Esophagus muscularis mucosa (tissue), 4 donors: ENCODE measurements at regions not wholly inside any gene's neighbourhood (a gene's known extent, or its start where the extent isn't known, plus 50 kb on each side); places are given as distances from the start of the nearest gene placed in this dataset.

ENCODE experiments used
- DNase-seq: peaks from one replicate; pipeline ENCODE4 v3.0.0-alpha.2; 2017; ENCODE audit errors: extremely low spot score
- H3K27ac ChIP-seq, 4 donors: fragments of 200-600 bp; sonication (generic); replicated peaks in 1 of 4; 1 replicate in 3 of 4; 2 replicates in 1 of 4; pipeline ENCODE4 v1.5.1; 2016 to 2019; ENCODE audit warnings: mild to moderate bottlenecking in 1 of 4
- H3K27me3 ChIP-seq, 4 donors: fragments of 200-600 bp; sonication (generic); one replicate each; pipeline versions ENCODE4 v1.5.1 to v1.6.0; 2016 to 2019
- H3K36me3 ChIP-seq, 4 donors: fragments of 200-600 bp; sonication (generic); one replicate each; pipeline ENCODE4 v1.5.1; 2016 to 2019
- H3K4me1 ChIP-seq, 4 donors: fragments of 200-600 bp; sonication (generic); one replicate each; pipeline ENCODE4 v1.5.1; 2016 to 2019
- H3K4me3 ChIP-seq, 4 donors: fragments of 200-600 bp; sonication (generic); 1 replicate in 2 of 4; 2 replicates in 2 of 4; pipeline ENCODE4 v1.5.1; 2016 to 2019; ENCODE audit warnings: mild to moderate bottlenecking in 4 of 4, moderate library complexity in 1 of 4
- H3K9me3 ChIP-seq, 4 donors: fragments of 200-600 bp; sonication (generic); 1 replicate in 3 of 4; 2 replicates in 1 of 4; pipeline ENCODE4 v1.5.1; 2016 to 2019
- CTCF ChIP-seq, 3 experiments: fragments of 200-600 bp in 2 of 3; fragments of 450-650 bp in 1 of 3; sonication (generic) in 2 of 3; IDR thresholded peaks; one replicate each; pipeline ENCODE4 v1.5.1; 2017 to 2019; ENCODE audit warnings: antibody characterized with exemption in 3 of 3, mild to moderate bottlenecking in 2 of 3, moderate library complexity in 1 of 3
- EP300 ChIP-seq: sonication (generic); formaldehyde crosslinking; IDR thresholded peaks from one replicate; pipeline ENCODE4 v1.6.1; 2017; ENCODE audit warnings: antibody characterized with exemption
- POLR2A ChIP-seq: fragments of 450-650 bp; IDR thresholded peaks from one replicate; pipeline ENCODE4 v1.6.1; 2017; ENCODE audit warnings: antibody characterized with exemption, moderate library complexity, mild to moderate bottlenecking, low read depth
- POLR2AphosphoS5 ChIP-seq, 2 donors: sonication (generic); formaldehyde crosslinking; IDR thresholded peaks; one replicate each; pipeline ENCODE4 v1.6.1; 2017; ENCODE audit warnings: antibody characterized with exemption in 2 of 2
- WGBS: methylation state at CpG from one replicate; pipeline ENCODE4 v1.1.5; 2018; 5-methylcytosine and 5-hydroxymethylcytosine counted together
- intact Hi-C: fragments of 100-400 bp; cut with DNase I; formaldehyde crosslinking; loops from one replicate; pipeline ENCODE4 v1.15.1; 2023

GRCh38 chr7:12982178-12982577, 294.7 kb downstream of the ARL4A start:
- 85% methylated on average over 1 of the region's 1 CpG for WGBS
- TF ChIP-seq CTCF (IDR thresholded peaks at IDR 0.05): no peak
- TF ChIP-seq EP300: no peak
- no peak for TF ChIP-seq POLR2A
- no peak for TF ChIP-seq POLR2AphosphoS5 (IDR thresholded peaks at IDR 0.05)
- Histone ChIP-seq H3K36me3 (no peaks in the 10 kb centered on the region), H3K4me3 (no peak overlapping the region), H3K27ac (no peak overlapping the region), H3K27me3 (no peaks in the 10 kb centered on the region), H3K9me3 (no peaks in the 10 kb centered on the region), H3K4me1 (no peaks in the 10 kb centered on the region)
- no peak for DNase-seq
- intact Hi-C loops: no loop called here

GRCh38 chr7:12984117-12984516, 296.7 kb downstream of the ARL4A start:
- Histone ChIP-seq H3K27ac (no peak overlapping the region), H3K27me3 (no peaks in the 10 kb centered on the region), H3K36me3 (no peaks in the 10 kb centered on the region), H3K9me3 (no peaks in the 10 kb centered on the region), H3K4me3 (no peak overlapping the region), H3K4me1 (no peaks in the 10 kb centered on the region)
- 85% methylated on average over 4 of the region's 4 CpGs for WGBS
- intact Hi-C loops: no loop called here
- DNase-seq: no peak
- TF ChIP-seq EP300: no peak
- no peak for TF ChIP-seq CTCF (IDR thresholded peaks at IDR 0.05)
- no peak for TF ChIP-seq POLR2AphosphoS5 (IDR thresholded peaks at IDR 0.05)
- no peak for TF ChIP-seq POLR2A

DNA sequence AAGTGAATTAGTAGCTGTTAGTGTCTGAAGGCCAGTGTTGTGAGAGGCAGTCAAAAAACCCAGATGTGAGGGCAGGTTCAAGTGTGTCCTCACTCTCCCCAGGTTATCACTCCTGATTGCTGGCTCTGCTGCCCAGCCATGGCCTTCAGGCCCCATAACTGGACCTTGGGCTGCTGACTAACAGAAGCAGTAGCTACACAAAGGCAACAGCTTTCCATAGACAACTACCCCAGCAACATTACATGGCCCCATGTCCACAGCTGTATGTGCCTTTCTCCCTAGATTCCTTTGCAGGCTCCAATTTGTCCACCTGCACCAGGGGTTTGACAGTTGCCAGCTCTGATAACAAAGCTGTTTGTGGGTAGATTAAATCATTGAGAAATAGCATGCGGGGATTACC, 297.8 kb downstream of the ARL4A start:
- Histone ChIP-seq H3K27me3 (no peaks in the 10 kb centered on the region), H3K27ac (no peak overlapping the region), H3K36me3 (no peaks in the 10 kb centered on the region), H3K4me3 (no peak overlapping the region), H3K9me3 (no peaks in the 10 kb centered on the region), H3K4me1 (no peaks in the 10 kb centered on the region)
- intact Hi-C loops: no loop called here
- WGBS: 100% methylated on average over 1 of the region's 1 CpG
- no peak for TF ChIP-seq POLR2AphosphoS5 (IDR thresholded peaks at IDR 0.05)
- no peak for TF ChIP-seq POLR2A
- no peak for TF ChIP-seq EP300
- no peak for TF ChIP-seq CTCF (IDR thresholded peaks at IDR 0.05)
- DNase-seq: no peak

GRCh38 chr7:12985752-12986151, 298.3 kb downstream of the ARL4A start:
- Histone ChIP-seq H3K4me1 (no peaks in the 10 kb centered on the region), H3K27ac (no peak overlapping the region), H3K4me3 (no peak overlapping the region), H3K27me3 (no peaks in the 10 kb centered on the region), H3K9me3 (no peaks in the 10 kb centered on the region), H3K36me3 (no peaks in the 10 kb centered on the region)
- TF ChIP-seq POLR2AphosphoS5 (IDR thresholded peaks at IDR 0.05) (no peak), CTCF (IDR thresholded peaks at IDR 0.05) (no peak), POLR2A (no peak), EP300 (no peak)
- DNase-seq: no peak
- WGBS: 76% methylated on average over 2 of the region's 2 CpGs
- intact Hi-C loops: no loop called here

GRCh38 chr7:12987238-12987637, 299.8 kb downstream of the ARL4A start:
- intact Hi-C loops: no loop called here
- H3K4me3 ChIP-seq: no peak overlapping the region
- H3K27ac ChIP-seq: no peak overlapping the region
- H3K27me3 ChIP-seq: no peaks in the 10 kb centered on the region
- DNase-seq: no peak
- no peaks in the 10 kb centered on the region for H3K9me3 ChIP-seq
- H3K36me3 ChIP-seq: no peaks in the 10 kb centered on the region
- H3K4me1 ChIP-seq: no peaks in the 10 kb centered on the region
- TF ChIP-seq EP300: no peak
- TF ChIP-seq CTCF (IDR thresholded peaks at IDR 0.05): no peak
- no peak for TF ChIP-seq POLR2A
- no peak for TF ChIP-seq POLR2AphosphoS5 (IDR thresholded peaks at IDR 0.05)
